Naive thymus-derived CD4-positive, alpha-beta T cell (primary cell): ENCODE measurements at regions not wholly inside any gene's neighbourhood (a gene's known extent, or its start where the extent isn't known, plus 50 kb on each side); places are given as distances from the start of the nearest gene placed in this dataset.

Source experiments
- ATAC-seq: fragments of 150-1000 bp; cut with Tn5 transposase; 2 replicates; pipeline ENCODE4 v1.10.0; 2021; ENCODE audit warnings: mild to moderate bottlenecking, moderate library complexity
- CTCF ChIA-PET: fragments of 350-600 bp; sonication (Branson Sonifier 250); formaldehyde crosslinking; loops from one replicate; lab custom pipeline; 2021; ENCODE audit warnings: antibody characterized with exemption; lab: Charles Lee
- POLR2A ChIA-PET: fragments of 350-600 bp; sonication (Branson Sonifier 250); formaldehyde crosslinking; loops from one replicate; lab custom pipeline; 2021; ENCODE audit warnings: antibody characterized with exemption, inconsistent platforms; lab: Charles Lee
- DNase-seq, 9 donors: peaks; one replicate each; pipeline versions ENCODE4 v3.0.0 to v3.0.0-alpha.2; 2020 to 2022; ENCODE audit warnings: mixed read lengths in 1 of 9
- H3K27ac ChIP-seq: one replicate; pipeline ENCODE4 v1.7.0; 2013; ENCODE audit warnings: mild to moderate bottlenecking, low read depth, low read length, moderate library complexity
- H3K27me3 ChIP-seq, 2 donors: one replicate each; pipeline ENCODE4 v1.7.0; 2013; ENCODE audit warnings: low read length in 2 of 2, mild to moderate bottlenecking in 2 of 2, moderate library complexity in 2 of 2; ENCODE audit not compliant: control insufficient read depth in 2 of 2, insufficient read depth in 2 of 2
- H3K36me3 ChIP-seq, 3 experiments: 1 replicate in 2 of 3; 2 replicates in 1 of 3; pipeline ENCODE4 v1.7.0; 2013; ENCODE audit warnings: low read length in 3 of 3, mild to moderate bottlenecking in 3 of 3, moderate library complexity in 1 of 3; ENCODE audit not compliant: insufficient read depth in 3 of 3, control insufficient read depth in 2 of 3
- H3K4me1 ChIP-seq, 2 donors: one replicate each; pipeline ENCODE4 v1.7.0; 2013; ENCODE audit warnings: low read length in 2 of 2, mild to moderate bottlenecking in 2 of 2, moderate library complexity in 1 of 2; ENCODE audit not compliant: control insufficient read depth in 2 of 2, insufficient read depth in 2 of 2
- H3K4me3 ChIP-seq: 2 replicates; pipeline ENCODE4 v1.7.0; 2013; ENCODE audit warnings: mild to moderate bottlenecking, low read length
- H3K9me3 ChIP-seq, 3 experiments: 1 replicate in 2 of 3; 2 replicates in 1 of 3; pipeline ENCODE4 v1.7.0; 2013; ENCODE audit warnings: low read length in 3 of 3; ENCODE audit not compliant: control insufficient read depth in 2 of 3
- H3K27ac Mint-ChIP-seq, 9 donors: one replicate each; pipeline ENCODE4 v1.8.0; 2020 to 2022; ENCODE audit warnings: mixed read lengths in 9 of 9, mild to moderate bottlenecking in 8 of 9, moderate library complexity in 5 of 9, inconsistent platforms in 2 of 9
- H3K27me3 Mint-ChIP-seq, 5 donors: one replicate each; pipeline ENCODE4 v1.8.0; 2021 to 2022; ENCODE audit warnings: mixed read lengths in 5 of 5, mild to moderate bottlenecking in 1 of 5
- H3K36me3 Mint-ChIP-seq, 5 donors: one replicate each; pipeline ENCODE4 v1.8.0; 2020 to 2022; ENCODE audit warnings: mixed read lengths in 5 of 5, mild to moderate bottlenecking in 3 of 5, inconsistent platforms in 1 of 5
- H3K4me1 Mint-ChIP-seq, 7 donors: one replicate each; pipeline ENCODE4 v1.8.0; 2020 to 2022; ENCODE audit warnings: mixed read lengths in 7 of 7, mild to moderate bottlenecking in 3 of 7, inconsistent platforms in 1 of 7
- H3K4me3 Mint-ChIP-seq, 10 donors: one replicate each; pipeline ENCODE4 v1.8.0; 2020 to 2022; ENCODE audit warnings: mild to moderate bottlenecking in 10 of 10, mixed read lengths in 10 of 10, moderate library complexity in 6 of 10, inconsistent platforms in 2 of 10
- H3K9me3 Mint-ChIP-seq, 11 donors: one replicate each; pipeline ENCODE4 v1.8.0; 2020 to 2022; ENCODE audit warnings: mixed read lengths in 11 of 11, mild to moderate bottlenecking in 4 of 11, inconsistent platforms in 1 of 11, moderate library complexity in 1 of 11
- intact Hi-C, 2 donors: fragments of 100-400 bp; cut with micrococcal nuclease; formaldehyde crosslinking; loops; one replicate each; pipeline ENCODE4 v1.15.1; 2023

- Mint-ChIP-seq H3K36me3 (no peaks in the 10 kb centered on the region), H3K27ac (no peak overlapping the region), H3K4me3 (no peak overlapping the region), H3K4me1 (no peaks in the 10 kb centered on the region), H3K9me3 (peaks cover 0 to 10% (median 3%) of the 10 kb centered on the region in 11 donors), H3K27me3 (peaks cover 0 to 23% (median 15%) of the 10 kb centered on the region in 5 donors)
- Histone ChIP-seq H3K4me1 (no peaks in the 10 kb centered on the region), H3K36me3 (no peaks in the 10 kb centered on the region), H3K27me3 (no peaks in the 10 kb centered on the region), H3K4me3 (no peak overlapping the region), H3K27ac (no peak overlapping the region), H3K9me3 (no peaks in the 10 kb centered on the region)
- POLR2A ChIA-PET: no interaction called here
- DNase-seq (no peak), ATAC-seq (no peak)
- intact Hi-C loops: no loop called here
- CTCF ChIA-PET: no interaction called here
Measured at GRCh38 chr3:70392227-70392626, 79.8 kb upstream of the MDFIC2 start.

DNA sequence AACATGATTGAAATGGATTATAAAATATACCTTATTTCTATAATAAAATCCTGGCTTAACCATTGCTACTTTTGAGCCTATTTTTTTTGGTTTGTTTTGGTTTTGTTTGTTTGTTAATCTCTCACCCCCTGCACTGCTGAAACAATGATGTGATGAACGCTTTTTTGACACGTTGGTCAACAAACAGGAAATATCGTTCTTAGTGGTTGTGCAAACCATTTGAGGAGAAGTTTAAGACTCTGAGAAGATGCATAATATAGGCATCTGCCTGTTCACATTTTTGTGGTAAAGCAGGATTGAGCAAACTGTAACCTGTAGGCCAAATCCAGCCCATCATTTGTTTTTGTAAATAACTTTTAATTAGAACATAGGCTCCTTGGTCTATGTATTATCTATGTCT, 75.5 kb upstream of the MDFIC2 start:
- Mint-ChIP-seq H3K27me3 (peaks cover 0 to 13% (median 5%) of the 10 kb centered on the region in 5 donors), H3K4me1 (no peaks in the 10 kb centered on the region), H3K36me3 (no peaks in the 10 kb centered on the region), H3K4me3 (no peak overlapping the region), H3K9me3 (peaks cover 0 to 10% (median 3%) of the 10 kb centered on the region in 11 donors), H3K27ac (no peak overlapping the region)
- H3K4me3 ChIP-seq: no peak overlapping the region
- DNase-seq: no peak
- ChIA-PET POLR2A (no interaction called here), CTCF (no interaction called here)
- no peak overlapping the region for H3K27ac ChIP-seq
- H3K36me3 ChIP-seq: no peaks in the 10 kb centered on the region
- intact Hi-C loops: no loop called here
- no peaks in the 10 kb centered on the region for H3K27me3 ChIP-seq
- no peaks in the 10 kb centered on the region for H3K9me3 ChIP-seq
- no peaks in the 10 kb centered on the region for H3K4me1 ChIP-seq
- no peak for ATAC-seq

- intact Hi-C loops: no loop called here
- CTCF ChIA-PET: no interaction called here
- Histone ChIP-seq H3K4me3 (no peak overlapping the region), H3K36me3 (no peaks in the 10 kb centered on the region), H3K9me3 (no peaks in the 10 kb centered on the region), H3K27me3 (no peaks in the 10 kb centered on the region), H3K27ac (no peak overlapping the region), H3K4me1 (no peaks in the 10 kb centered on the region)
- ATAC-seq (no peak), DNase-seq (no peak)
- Mint-ChIP-seq H3K4me3 (no peak overlapping the region), H3K36me3 (no peaks in the 10 kb centered on the region), H3K4me1 (no peaks in the 10 kb centered on the region), H3K27ac (no peak overlapping the region), H3K27me3 (peaks cover 0 to 10% (median 5%) of the 10 kb centered on the region in 5 donors), H3K9me3 (peaks cover 0 to 10% (median 3%) of the 10 kb centered on the region in 11 donors)
- POLR2A ChIA-PET: no interaction called here
Measured at GRCh38 chr3:70386846-70387245, 74.4 kb upstream of the MDFIC2 start.

- peaks cover 0 to 10% (median 3%) of the 10 kb centered on the region in 11 donors for H3K9me3 Mint-ChIP-seq
- H3K36me3 Mint-ChIP-seq: no peaks in the 10 kb centered on the region
- no peaks in the 10 kb centered on the region for H3K4me1 Mint-ChIP-seq
- no peaks in the 10 kb centered on the region for H3K9me3 ChIP-seq
- no peak overlapping the region for H3K4me3 Mint-ChIP-seq
- no peaks in the 10 kb centered on the region for H3K4me1 ChIP-seq
- DNase-seq (no peak), ATAC-seq (no peak)
- no peak overlapping the region for H3K4me3 ChIP-seq
- ChIA-PET CTCF (no interaction called here), POLR2A (no interaction called here)
- no peaks in the 10 kb centered on the region for H3K27me3 ChIP-seq
- intact Hi-C loops: no loop called here
- peaks cover 0 to 16% (median 4%) of the 10 kb centered on the region in 5 donors for H3K27me3 Mint-ChIP-seq
- H3K36me3 ChIP-seq: no peaks in the 10 kb centered on the region
- H3K27ac Mint-ChIP-seq: no peak overlapping the region
- no peak overlapping the region for H3K27ac ChIP-seq
Measured at GRCh38 chr3:70386043-70386442, 73.6 kb upstream of the MDFIC2 start.

DNA sequence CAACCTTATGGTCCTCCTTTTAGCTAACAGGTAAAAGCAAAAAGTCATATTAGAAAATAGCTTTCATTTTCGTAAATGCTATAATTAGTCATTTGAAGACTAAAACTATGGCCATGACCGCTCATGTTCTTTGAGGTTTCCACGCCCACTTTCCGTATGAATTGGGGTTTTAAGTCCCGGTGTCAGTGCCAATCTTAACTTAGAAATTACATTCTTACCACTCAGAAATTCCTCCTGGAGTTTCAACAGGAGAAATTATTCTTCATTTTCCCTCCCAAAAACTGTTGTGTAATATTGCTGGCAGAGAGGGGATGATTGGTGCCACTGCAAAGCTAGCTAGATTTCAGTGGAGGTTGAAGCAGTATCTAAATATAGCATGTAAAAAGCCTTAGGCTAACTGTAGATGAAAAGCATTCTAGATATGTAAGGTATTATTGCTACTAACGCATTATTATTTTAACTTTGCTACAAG, 71.0 kb upstream of the MDFIC2 start:
- ATAC-seq (no peak), DNase-seq (no peak)
- H3K27ac ChIP-seq: no peak overlapping the region
- no peaks in the 10 kb centered on the region for H3K36me3 Mint-ChIP-seq
- intact Hi-C loops: no loop called here
- H3K9me3 Mint-ChIP-seq: peaks cover 0 to 2% (median 0%) of the 10 kb centered on the region in 11 donors
- ChIA-PET CTCF (no interaction called here), POLR2A (no interaction called here)
- H3K27ac Mint-ChIP-seq: no peak overlapping the region
- peaks cover 0 to 21% (median 4%) of the 10 kb centered on the region in 5 donors for H3K27me3 Mint-ChIP-seq
- H3K27me3 ChIP-seq: no peaks in the 10 kb centered on the region
- H3K4me3 ChIP-seq: no peak overlapping the region
- no peaks in the 10 kb centered on the region for H3K4me1 Mint-ChIP-seq
- no peaks in the 10 kb centered on the region for H3K4me1 ChIP-seq
- H3K9me3 ChIP-seq: no peaks in the 10 kb centered on the region
- no peaks in the 10 kb centered on the region for H3K36me3 ChIP-seq
- no peak overlapping the region for H3K4me3 Mint-ChIP-seq

GRCh38 chr3:70374179-70374578, 61.7 kb upstream of the MDFIC2 start:
- Mint-ChIP-seq H3K27ac (no peak overlapping the region), H3K4me3 (no peak overlapping the region), H3K36me3 (no peaks in the 10 kb centered on the region), H3K4me1 (no peaks in the 10 kb centered on the region), H3K9me3 (peaks cover 0 to 27% (median 11%) of the 10 kb centered on the region in 11 donors), H3K27me3 (peaks cover 0 to 33% (median 18%) of the 10 kb centered on the region in 5 donors)
- Histone ChIP-seq H3K36me3 (no peaks in the 10 kb centered on the region), H3K4me1 (no peaks in the 10 kb centered on the region), H3K4me3 (no peak overlapping the region), H3K9me3 (no peaks in the 10 kb centered on the region), H3K27ac (no peak overlapping the region), H3K27me3 (no peaks in the 10 kb centered on the region)
- POLR2A ChIA-PET: no interaction called here
- intact Hi-C loops: no loop called here
- CTCF ChIA-PET: no interaction called here
- DNase-seq (no peak), ATAC-seq (no peak)
